Breast epithelium (tissue), 4 donors: ENCODE measurements at regions not wholly inside any gene's neighbourhood (a gene's known extent, or its start where the extent isn't known, plus 50 kb on each side); places are given as distances from the start of the nearest gene placed in this dataset.

Experiments used
- DNase-seq, 2 donors: peaks; one replicate each; pipeline ENCODE4 v3.0.0-alpha.2; 2019; ENCODE audit warnings: low spot score in 2 of 2
- H3K27ac ChIP-seq, 2 donors: fragments of 200-600 bp; sonication (generic) in 1 of 2; one replicate each; pipeline ENCODE4 v1.5.1; 2016 to 2019; ENCODE audit warnings: mild to moderate bottlenecking in 1 of 2
- H3K27me3 ChIP-seq, 2 donors: fragments of 200-600 bp; sonication (generic) in 1 of 2; one replicate each; pipeline versions ENCODE4 v1.5.1 to v1.6.0; 2017 to 2019; ENCODE audit warnings: control low read depth in 1 of 2, mild to moderate bottlenecking in 1 of 2
- H3K36me3 ChIP-seq: fragments of 200-600 bp; one replicate; pipeline ENCODE4 v1.5.1; 2019
- H3K4me1 ChIP-seq, 2 donors: fragments of 200-600 bp; sonication (generic); one replicate each; pipeline ENCODE4 v1.5.1; 2016 to 2019; ENCODE audit warnings: control low read depth in 1 of 2
- H3K4me3 ChIP-seq, 3 donors: fragments of 200-600 bp; sonication (generic); 1 replicate in 2 of 3; 2 replicates in 1 of 3; pipeline ENCODE4 v1.5.1; 2016 to 2019; ENCODE audit warnings: mild to moderate bottlenecking in 3 of 3, moderate library complexity in 2 of 3
- H3K9me3 ChIP-seq, 2 donors: fragments of 200-600 bp; sonication (generic) in 1 of 2; one replicate each; pipeline ENCODE4 v1.5.1; 2016 to 2019; ENCODE audit warnings: control low read depth in 1 of 2
- CTCF ChIP-seq, 3 donors: fragments of 450-650 bp; IDR thresholded peaks; one replicate each; pipeline ENCODE4 v1.5.1; 2016 to 2017; ENCODE audit warnings: antibody characterized with exemption in 3 of 3, mild to moderate bottlenecking in 3 of 3, moderate library complexity in 3 of 3
- POLR2A ChIP-seq: fragments of 450-650 bp; IDR thresholded peaks from one replicate; pipeline ENCODE4 v1.6.1; 2016; ENCODE audit warnings: antibody characterized with exemption, mild to moderate bottlenecking, moderate library complexity
- POLR2AphosphoS5 ChIP-seq, 3 donors: sonication (generic); formaldehyde crosslinking; IDR thresholded peaks; one replicate each; pipeline ENCODE4 v1.6.1; 2017; ENCODE audit warnings: antibody characterized with exemption in 3 of 3
- intact Hi-C: fragments of 100-400 bp; cut with DNase I; formaldehyde crosslinking; loops from one replicate; pipeline ENCODE4 v1.15.1; 2023; ENCODE audit warnings: low total_unique reads

GRCh38 chr2:34646901-34647300 is 1047.8 kb upstream of the FAM98A start:
- no peak for TF ChIP-seq POLR2A
- no peak for TF ChIP-seq CTCF (IDR thresholded peaks at IDR 0.05)
- TF ChIP-seq POLR2AphosphoS5 (IDR thresholded peaks at IDR 0.05) = no peak
- no peak overlapping the region for H3K4me3 ChIP-seq
- H3K27ac ChIP-seq = no peak overlapping the region
- H3K36me3 ChIP-seq = no peaks in the 10 kb centered on the region
- no peaks in the 10 kb centered on the region for H3K27me3 ChIP-seq
- intact Hi-C loops = no loop called here
- no peaks in the 10 kb centered on the region for H3K4me1 ChIP-seq
- DNase-seq = no peak
- no peaks in the 10 kb centered on the region for H3K9me3 ChIP-seq

- Histone ChIP-seq H3K9me3 (no peaks in the 10 kb centered on the region), H3K4me1 (no peaks in the 10 kb centered on the region), H3K27ac (no peak overlapping the region), H3K27me3 (no peaks in the 10 kb centered on the region), H3K36me3 (no peaks in the 10 kb centered on the region), H3K4me3 (no peak overlapping the region)
- intact Hi-C loops = no loop called here
- TF ChIP-seq CTCF (IDR thresholded peaks at IDR 0.05) (no peak), POLR2A (no peak), POLR2AphosphoS5 (IDR thresholded peaks at IDR 0.05) (no peak)
- DNase-seq = no peak
These were observed 1033.2 kb upstream of the FAM98A start for GRCh38 chr2:34632327-34632726.

- TF ChIP-seq CTCF (IDR thresholded peaks at IDR 0.05) = no peak
- no peak for TF ChIP-seq POLR2A
- TF ChIP-seq POLR2AphosphoS5 (IDR thresholded peaks at IDR 0.05) = no peak
- H3K27me3 ChIP-seq = no peaks in the 10 kb centered on the region
- DNase-seq = no peak
These were observed 1027.9 kb upstream of the FAM98A start for GRCh38 chr2:34627003-34627402.

GRCh38 chr2:34604164-34604563 is 1005.1 kb upstream of the FAM98A start:
- Histone ChIP-seq H3K27ac (no peak overlapping the region), H3K9me3 (no peaks in the 10 kb centered on the region), H3K27me3 (no peaks in the 10 kb centered on the region), H3K4me1 (no peaks in the 10 kb centered on the region), H3K4me3 (no peak overlapping the region), H3K36me3 (no peaks in the 10 kb centered on the region)
- intact Hi-C loops = no loop called here
- no peak for TF ChIP-seq POLR2A
- no peak for TF ChIP-seq POLR2AphosphoS5 (IDR thresholded peaks at IDR 0.05)
- TF ChIP-seq CTCF (IDR thresholded peaks at IDR 0.05) = no peak
- no peak for DNase-seq

More at GRCh38 chr2:34627003-34627402, 1027.9 kb upstream of the FAM98A start:
- H3K27ac ChIP-seq = no peak overlapping the region
- no peaks in the 10 kb centered on the region for H3K4me1 ChIP-seq
- H3K9me3 ChIP-seq = no peaks in the 10 kb centered on the region
- no peak overlapping the region for H3K4me3 ChIP-seq
- no peaks in the 10 kb centered on the region for H3K36me3 ChIP-seq
- intact Hi-C loops = no loop called here

GRCh38 chr2:34602262-34602661 is 1003.2 kb upstream of the FAM98A start:
- intact Hi-C loops = no loop called here
- DNase-seq = no peak
- no peak for TF ChIP-seq POLR2AphosphoS5 (IDR thresholded peaks at IDR 0.05)
- no peak for TF ChIP-seq CTCF (IDR thresholded peaks at IDR 0.05)
- no peak for TF ChIP-seq POLR2A
- Histone ChIP-seq H3K9me3 (no peaks in the 10 kb centered on the region), H3K27me3 (no peaks in the 10 kb centered on the region), H3K27ac (no peak overlapping the region), H3K36me3 (no peaks in the 10 kb centered on the region), H3K4me1 (no peaks in the 10 kb centered on the region), H3K4me3 (no peak overlapping the region)
